Duodenal mucosa (tissue), 2 donors: ENCODE measurements at regions not wholly inside any gene's neighbourhood (a gene's known extent, or its start where the extent isn't known, plus 50 kb on each side); places are given as distances from the start of the nearest gene placed in this dataset.

Source experiments
- H3K27ac ChIP-seq: one replicate; pipeline ENCODE4 v1.7.0; 2013; ENCODE audit warnings: low read depth, low read length
- H3K27me3 ChIP-seq, 2 donors: one replicate each; pipeline ENCODE4 v1.7.0; 2013; ENCODE audit warnings: low read length in 2 of 2, control low read depth in 1 of 2; ENCODE audit not compliant: insufficient read depth in 2 of 2, control insufficient read depth in 1 of 2
- H3K36me3 ChIP-seq, 2 donors: one replicate each; pipeline ENCODE4 v1.7.0; 2013; ENCODE audit warnings: low read length in 2 of 2, control low read depth in 1 of 2; ENCODE audit not compliant: insufficient read depth in 2 of 2, control insufficient read depth in 1 of 2
- H3K4me1 ChIP-seq, 2 donors: one replicate each; pipeline ENCODE4 v1.7.0; 2013; ENCODE audit warnings: low read length in 2 of 2, control low read depth in 1 of 2; ENCODE audit not compliant: insufficient read depth in 2 of 2, control insufficient read depth in 1 of 2
- H3K4me3 ChIP-seq, 2 donors: one replicate each; pipeline ENCODE4 v1.7.0; 2013; ENCODE audit warnings: low read length in 2 of 2, low read depth in 1 of 2
- H3K9ac ChIP-seq, 2 donors: one replicate each; pipeline ENCODE4 v1.7.0; 2013; ENCODE audit warnings: low read length in 2 of 2, low read depth in 1 of 2
- H3K9me3 ChIP-seq, 2 donors: one replicate each; pipeline ENCODE4 v1.7.0; 2013; ENCODE audit warnings: low read length in 2 of 2, control low read depth in 1 of 2; ENCODE audit not compliant: control insufficient read depth in 1 of 2

GRCh38 chr5:157918811-157919742 lies 60.1 kb upstream of the CLINT1 start:
- Histone ChIP-seq H3K9ac (peak overlapping the region in 1 of 2 donors; percentile 39), H3K27ac (peak overlapping the region; percentile 59), H3K27me3 (no peaks in the 10 kb centered on the region), H3K4me3 (peak overlapping the region; percentile 43 to 46), H3K4me1 (peaks cover 52 to 63% of the 10 kb centered on the region in 2 donors), H3K9me3 (no peaks in the 10 kb centered on the region), H3K36me3 (no peaks in the 10 kb centered on the region)

GRCh38 chr5:157917899-157918809 lies 59.2 kb upstream of the CLINT1 start:
- H3K9me3 ChIP-seq, result no peaks in the 10 kb centered on the region
- no peak overlapping the region for H3K4me3 ChIP-seq
- H3K36me3 ChIP-seq, result no peaks in the 10 kb centered on the region
- H3K9ac ChIP-seq, result no peak overlapping the region
- peaks cover 54 to 68% of the 10 kb centered on the region in 2 donors for H3K4me1 ChIP-seq
- H3K27ac ChIP-seq, result peak overlapping the region; percentile 59
- no peaks in the 10 kb centered on the region for H3K27me3 ChIP-seq

GRCh38 chr5:157917491-157917890 lies 58.5 kb upstream of the CLINT1 start:
- H3K4me1 ChIP-seq, result peaks cover 61 to 75% of the 10 kb centered on the region in 2 donors
- no peak overlapping the region for H3K27ac ChIP-seq
- no peaks in the 10 kb centered on the region for H3K36me3 ChIP-seq
- H3K27me3 ChIP-seq, result no peaks in the 10 kb centered on the region
- H3K9me3 ChIP-seq, result no peaks in the 10 kb centered on the region
- no peak overlapping the region for H3K4me3 ChIP-seq
- H3K9ac ChIP-seq, result no peak overlapping the region

GRCh38 chr5:157915638-157916037 lies 56.7 kb upstream of the CLINT1 start:
- Histone ChIP-seq H3K4me3 (no peak overlapping the region), H3K9me3 (no peaks in the 10 kb centered on the region), H3K4me1 (peaks cover 61 to 71% of the 10 kb centered on the region in 2 donors), H3K36me3 (no peaks in the 10 kb centered on the region), H3K9ac (no peak overlapping the region), H3K27me3 (no peaks in the 10 kb centered on the region), H3K27ac (no peak overlapping the region)

- no peaks in the 10 kb centered on the region for H3K27me3 ChIP-seq
- no peak overlapping the region for H3K9ac ChIP-seq
- H3K9me3 ChIP-seq, result no peaks in the 10 kb centered on the region
- no peak overlapping the region for H3K27ac ChIP-seq
- peaks cover 53 to 60% of the 10 kb centered on the region in 2 donors for H3K4me1 ChIP-seq
- H3K36me3 ChIP-seq, result no peaks in the 10 kb centered on the region
- no peak overlapping the region for H3K4me3 ChIP-seq
Measured at GRCh38 chr5:157914151-157914788, 55.3 kb upstream of the CLINT1 start.

- peak overlapping the region; percentile 5 for H3K27ac ChIP-seq
- H3K9me3 ChIP-seq, result no peaks in the 10 kb centered on the region
- no peak overlapping the region for H3K4me3 ChIP-seq
- no peaks in the 10 kb centered on the region for H3K27me3 ChIP-seq
- no peak overlapping the region for H3K9ac ChIP-seq
- H3K4me1 ChIP-seq, result peaks cover 47 to 55% of the 10 kb centered on the region in 2 donors
- H3K36me3 ChIP-seq, result no peaks in the 10 kb centered on the region
Measured at GRCh38 chr5:157913575-157913974, 54.6 kb upstream of the CLINT1 start.

GRCh38 chr5:157912621-157913325 lies 53.8 kb upstream of the CLINT1 start:
- Histone ChIP-seq H3K4me1 (peaks cover 40 to 48% of the 10 kb centered on the region in 2 donors), H3K27ac (peak overlapping the region; percentile 54), H3K9me3 (no peaks in the 10 kb centered on the region), H3K9ac (peak overlapping the region in 1 of 2 donors; percentile 35), H3K4me3 (no peak overlapping the region), H3K27me3 (no peaks in the 10 kb centered on the region), H3K36me3 (no peaks in the 10 kb centered on the region)

- Histone ChIP-seq H3K27ac (no peak overlapping the region), H3K27me3 (no peaks in the 10 kb centered on the region), H3K4me1 (peaks cover 35 to 37% of the 10 kb centered on the region in 2 donors), H3K4me3 (no peak overlapping the region), H3K9me3 (no peaks in the 10 kb centered on the region), H3K9ac (no peak overlapping the region), H3K36me3 (no peaks in the 10 kb centered on the region)
Measured at GRCh38 chr5:157911568-157911967, 52.6 kb upstream of the CLINT1 start.
